ENCODE measurements at regions not wholly inside any gene's neighbourhood (a gene's known extent, or its start where the extent isn't known, plus 50 kb on each side); places are given as distances from the start of the nearest gene placed in this dataset.

- DNase-seq = no peak
Observed at GRCh38 chr12:24256684-24257083, 307.2 kb upstream of the SOX5 start.

- no peak for DNase-seq
Observed at GRCh38 chr12:24255920-24256665, 306.6 kb upstream of the SOX5 start.

- DNase-seq = no peak
Observed at GRCh38 chr12:24252602-24253001, 303.1 kb upstream of the SOX5 start.

- DNase-seq = no peak
Observed at GRCh38 chr12:24246934-24247333, 297.5 kb upstream of the SOX5 start.

GRCh38 chr12:24246376-24246775 is 296.9 kb upstream of the SOX5 start:
- no peak for DNase-seq

GRCh38 chr12:24244801-24245200 is 295.3 kb upstream of the SOX5 start:
- DNase-seq = no peak

GRCh38 chr12:24244231-24244630 is 294.8 kb upstream of the SOX5 start:
- no peak for DNase-seq

GRCh38 chr12:24240707-24241106 is 291.2 kb upstream of the SOX5 start:
- no peak for DNase-seq

- no peak for DNase-seq
Observed at GRCh38 chr12:24233519-24234246, 284.2 kb upstream of the SOX5 start.

- no peak for DNase-seq
Observed at GRCh38 chr12:24232531-24232930, 283.1 kb upstream of the SOX5 start.

GRCh38 chr12:24231298-24231697 is 281.8 kb upstream of the SOX5 start:
- no peak for DNase-seq

- no peak for DNase-seq
Observed at GRCh38 chr12:24230061-24230701, 280.7 kb upstream of the SOX5 start.

- no peak for DNase-seq
Observed at GRCh38 chr12:24229031-24229700, 279.7 kb upstream of the SOX5 start.

- no peak for DNase-seq
Observed at GRCh38 chr12:24228371-24228770, 278.9 kb upstream of the SOX5 start.

GRCh38 chr12:24227551-24227950 is 278.1 kb upstream of the SOX5 start:
- no peak for DNase-seq

- no peak for DNase-seq
Observed at GRCh38 chr12:24226745-24227350, 277.4 kb upstream of the SOX5 start.

GRCh38 chr12:24224401-24224800 is 274.9 kb upstream of the SOX5 start:
- DNase-seq = no peak

GRCh38 chr12:24223926-24224325 is 274.5 kb upstream of the SOX5 start:
- DNase-seq = no peak

GRCh38 chr12:24222968-24223367 is 273.5 kb upstream of the SOX5 start:
- DNase-seq = no peak

GRCh38 chr12:24212496-24212895 is 263.0 kb upstream of the SOX5 start:
- DNase-seq = no peak

GRCh38 chr12:24206621-24207020 is 257.2 kb upstream of the SOX5 start:
- no peak for DNase-seq

- no peak for DNase-seq
Observed at GRCh38 chr12:24201258-24201970, 251.9 kb upstream of the SOX5 start.

Measured in T-helper 2 cell (primary cell).